ENCODE measurements at regions not wholly inside any gene's neighbourhood (a gene's known extent, or its start where the extent isn't known, plus 50 kb on each side); places are given as distances from the start of the nearest gene placed in this dataset.

DNA sequence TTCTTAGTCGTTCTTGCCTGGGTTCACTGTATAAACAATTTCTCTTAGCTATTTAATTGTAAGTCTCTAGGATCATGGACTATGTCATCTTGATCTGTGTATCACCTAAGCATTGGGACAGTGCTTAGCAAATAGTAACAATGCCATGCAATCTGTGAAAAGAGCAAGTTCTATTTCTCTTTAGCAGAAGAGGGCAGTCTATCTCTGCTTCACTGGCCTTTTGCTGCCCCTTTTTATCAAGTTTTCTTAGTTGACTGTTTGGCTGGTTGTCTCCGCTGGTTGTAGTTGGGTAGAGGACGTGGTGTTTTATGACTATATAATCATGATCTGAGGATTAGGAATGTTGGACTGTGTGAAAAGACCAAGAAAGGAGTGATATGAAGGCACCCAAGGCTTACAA lies 315.0 kb downstream of the JRKL start:
- no TSS peak for BruUV-seq (replicated peaks)
- WGBS (ENCODE audit: insufficient coverage, insufficient replicate concordance, low lambda C conversion rate, missing lambda C conversion rate): 14% methylated on average over 3 of the region's 3 CpGs
- ChIA-PET RAD21 (ENCODE audit: unreplicated experiment) (no interaction called here), CTCF (no interaction called here), SMC1A (ENCODE audit: uncharacterized antibody, unreplicated experiment) (no interaction called here), POLR2A (no interaction called here)
- no peaks in the 10 kb centered on the region for H3K36me3 ChIP-seq (ENCODE audit: control insufficient read depth in 2 of 2, insufficient read depth in 2 of 2, low read length in 1 of 2)
- no peaks in the 10 kb centered on the region for H3K4me1 ChIP-seq (ENCODE audit: control insufficient read depth, insufficient read depth, low read length)
- no peak overlapping the region for H3K4me3 ChIP-seq
- no peak overlapping the region for H3K27ac ChIP-seq (ENCODE audit: control insufficient read depth, insufficient read depth)
- H3K9me3 ChIP-seq (replicated peaks; ENCODE audit: control insufficient read depth, insufficient read depth, low read length): no peaks in the 10 kb centered on the region
- H3K79me2 ChIP-seq (ENCODE audit: control insufficient read depth, insufficient read depth, low read length): no peaks in the 10 kb centered on the region
- no peak overlapping the region for H3K4me2 ChIP-seq (ENCODE audit: control insufficient read depth, insufficient read depth)
- no peaks in the 10 kb centered on the region for H4K20me1 ChIP-seq (ENCODE audit: control insufficient read depth, insufficient read depth)
- in situ Hi-C loops (cut with MboI) (no loop called here), intact Hi-C loops (cut with micrococcal nuclease; ENCODE audit: unreplicated experiment) (no loop called here)
- ATAC-seq (no peak), DNase-seq (ENCODE audit: low read depth, low spot score) (no peak), FAIRE-seq (no peak)
- no peak overlapping the region for H3K9ac ChIP-seq (ENCODE audit: control insufficient read depth, insufficient read depth, low read length)
- TF ChIP-seq EP300 (IDR thresholded peaks at IDR 0.05; ENCODE audit: borderline replicate concordance in 1 of 2, control insufficient read depth in 1 of 2, low read depth in 2 of 2, low read length in 2 of 2): no peak
- TF ChIP-seq ETV6 (conservative IDR thresholded peaks at IDR 0.05 in 1 of 2, IDR thresholded peaks at IDR 0.05 in 1 of 2; ENCODE audit: borderline replicate concordance in 1 of 2, low read depth in 1 of 2): no peak
- no peak for TF ChIP-seq MTA3 (IDR thresholded peaks at IDR 0.05; ENCODE audit: borderline replicate concordance, low read length)
- TF ChIP-seq, protein P1, sequence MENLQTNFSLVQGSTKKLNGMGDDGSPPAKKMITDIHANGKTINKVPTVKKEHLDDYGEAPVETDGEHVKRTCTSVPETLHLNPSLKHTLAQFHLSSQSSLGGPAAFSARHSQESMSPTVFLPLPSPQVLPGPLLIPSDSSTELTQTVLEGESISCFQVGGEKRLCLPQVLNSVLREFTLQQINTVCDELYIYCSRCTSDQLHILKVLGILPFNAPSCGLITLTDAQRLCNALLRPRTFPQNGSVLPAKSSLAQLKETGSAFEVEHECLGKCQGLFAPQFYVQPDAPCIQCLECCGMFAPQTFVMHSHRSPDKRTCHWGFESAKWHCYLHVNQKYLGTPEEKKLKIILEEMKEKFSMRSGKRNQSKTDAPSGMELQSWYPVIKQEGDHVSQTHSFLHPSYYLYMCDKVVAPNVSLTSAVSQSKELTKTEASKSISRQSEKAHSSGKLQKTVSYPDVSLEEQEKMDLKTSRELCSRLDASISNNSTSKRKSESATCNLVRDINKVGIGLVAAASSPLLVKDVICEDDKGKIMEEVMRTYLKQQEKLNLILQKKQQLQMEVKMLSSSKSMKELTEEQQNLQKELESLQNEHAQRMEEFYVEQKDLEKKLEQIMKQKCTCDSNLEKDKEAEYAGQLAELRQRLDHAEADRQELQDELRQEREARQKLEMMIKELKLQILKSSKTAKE (IDR thresholded peaks at IDR 0.05; ENCODE audit: low read depth, poor library complexity, severe bottlenecking): no peak
- TF ChIP-seq POLR2AphosphoS2 (IDR thresholded peaks at IDR 0.05; ENCODE audit: low read depth, low read length): no peak
- TF ChIP-seq, protein P2, sequence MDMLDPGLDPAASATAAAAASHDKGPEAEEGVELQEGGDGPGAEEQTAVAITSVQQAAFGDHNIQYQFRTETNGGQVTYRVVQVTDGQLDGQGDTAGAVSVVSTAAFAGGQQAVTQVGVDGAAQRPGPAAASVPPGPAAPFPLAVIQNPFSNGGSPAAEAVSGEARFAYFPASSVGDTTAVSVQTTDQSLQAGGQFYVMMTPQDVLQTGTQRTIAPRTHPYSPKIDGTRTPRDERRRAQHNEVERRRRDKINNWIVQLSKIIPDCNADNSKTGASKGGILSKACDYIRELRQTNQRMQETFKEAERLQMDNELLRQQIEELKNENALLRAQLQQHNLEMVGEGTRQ (IDR thresholded peaks at IDR 0.05; ENCODE audit: borderline replicate concordance, low read depth, low read length): no peak
- no peak for TF ChIP-seq NR2C1 (IDR thresholded peaks at IDR 0.05)
- TF ChIP-seq EGR1 (IDR thresholded peaks at IDR 0.05; ENCODE audit: borderline replicate concordance in 1 of 2, low read depth in 2 of 2, low read length in 2 of 2): no peak
- TF ChIP-seq IKZF1 (conservative IDR thresholded peaks at IDR 0.05): no peak
- TF ChIP-seq POLR2A (IDR thresholded peaks at IDR 0.05; ENCODE audit: low read depth, low read length): no peak
- no peak for TF ChIP-seq HCFC1 (IDR thresholded peaks at IDR 0.05; ENCODE audit: low read length)
- TF ChIP-seq MLLT1 (IDR thresholded peaks at IDR 0.05): no peak
- no peak for TF ChIP-seq RAD51 (IDR thresholded peaks at IDR 0.05)
- no peak for TF ChIP-seq GATAD2B (conservative IDR thresholded peaks at IDR 0.05; ENCODE audit: low read depth)
- TF ChIP-seq CREM (IDR thresholded peaks at IDR 0.05; ENCODE audit: low read depth): no peak
- TF ChIP-seq SP1 (IDR thresholded peaks at IDR 0.05; ENCODE audit: low read depth, low read length): no peak
- no peak for TF ChIP-seq HDGF (IDR thresholded peaks at IDR 0.05)
- TF ChIP-seq ZZZ3 (IDR thresholded peaks at IDR 0.05; ENCODE audit: control insufficient read depth, insufficient read length, low read depth): no peak
- H2AFZ ChIP-seq (ENCODE audit: control insufficient read depth, low read depth, low read length): no peak overlapping the region
- no peaks in the 10 kb centered on the region; a peak in 1 of 4 replicates for H3K27me3 ChIP-seq (replicated peaks in 1 of 2; ENCODE audit: control insufficient read depth in 2 of 2, insufficient read depth in 2 of 2, low read length in 1 of 2)

All from GM12878 (cell line).